AG04450 (cell line): ENCODE measurements at regions not wholly inside any gene's neighbourhood (a gene's known extent, or its start where the extent isn't known, plus 50 kb on each side); places are given as distances from the start of the nearest gene placed in this dataset.
"Not testable (repeated sequence)": the region's sequence is repeated elsewhere in the genome, so short reads cannot be mapped to it uniquely, and the experiment has no call there.

Experiments used
- CTCF ChIA-PET: fragments of 300-600, 350-600 bp; formaldehyde crosslinking; extraction: SDS; loops from one replicate; lab custom pipeline; 2022; ENCODE audit warnings: antibody characterized with exemption, inconsistent platforms; lab: Charles Lee
- POLR2A ChIA-PET: fragments of 350-600 bp; formaldehyde crosslinking; extraction: SDS; loops from one replicate; lab custom pipeline; 2021; ENCODE audit warnings: antibody characterized with exemption, inconsistent platforms; lab: Yijun Ruan, JAX
- DNase-seq: peaks from one replicate; pipeline ENCODE4 v3.0.0-alpha.2; 2011; ENCODE audit warnings: low read depth, low spot score
- H3K27ac ChIP-seq: one replicate; pipeline ENCODE4 v1.5.1; 2012; ENCODE audit warnings: low read depth, low read length, control low read depth
- H3K27me3 ChIP-seq: one replicate; pipeline ENCODE4 v1.6.0; 2012; ENCODE audit warnings: low read length; ENCODE audit not compliant: control insufficient read depth, insufficient read depth
- H3K4me3 ChIP-seq: 2 replicates; pipeline ENCODE4 v1.5.1; 2011; ENCODE audit warnings: mild to moderate bottlenecking, low read depth, low read length, control low read depth
- H3K9me3 ChIP-seq: 2 replicates; pipeline ENCODE4 v1.5.1; 2012; ENCODE audit warnings: low read length; ENCODE audit not compliant: control insufficient read depth, insufficient read depth
- CTCF ChIP-seq: IDR thresholded peaks from 2 replicates; pipeline ENCODE4 v1.5.1; 2011; ENCODE audit warnings: low read depth, low read length, control low read depth, inconsistent platforms

- DNase-seq = no peak
- POLR2A ChIA-PET = no interaction called here
- Histone ChIP-seq H3K9me3 (peaks cover 7% of the 10 kb centered on the region), H3K27me3 (no peaks in the 10 kb centered on the region), H3K4me3 (no peak overlapping the region), H3K27ac (no peak overlapping the region)
- CTCF ChIA-PET = no interaction called here
- TF ChIP-seq CTCF = no peak
Observed at GRCh38 chr6:166800137-166800536, 156.2 kb downstream of the RNASET2 start.

GRCh38 chr6:166798652-166799051 lies 157.7 kb downstream of the RNASET2 start:
- no peaks in the 10 kb centered on the region for H3K27me3 ChIP-seq
- DNase-seq = no peak
- no peak overlapping the region for H3K4me3 ChIP-seq
- ChIA-PET POLR2A (no interaction called here), CTCF (interaction anchor here (1.5 kb wide), 1 partner anchor 24 kb away, joined by 7 read pairs; no protein-coding TSS in a partner anchor)
- no peak overlapping the region for H3K27ac ChIP-seq
- peaks cover 5% of the 10 kb centered on the region; the same call in 1 of the 2 replicates for H3K9me3 ChIP-seq
- no peak for TF ChIP-seq CTCF

GRCh38 chr6:166796610-166797009 lies 159.7 kb downstream of the RNASET2 start:
- TF ChIP-seq CTCF = no peak
- DNase-seq = no peak
- H3K27ac ChIP-seq = no peak overlapping the region
- peaks cover 5% of the 10 kb centered on the region; the same call in 1 of the 2 replicates for H3K9me3 ChIP-seq
- no peak overlapping the region for H3K4me3 ChIP-seq
- CTCF ChIA-PET = no interaction called here
- no peaks in the 10 kb centered on the region for H3K27me3 ChIP-seq
- POLR2A ChIA-PET = no interaction called here

GRCh38 chr6:166795879-166796278 lies 160.5 kb downstream of the RNASET2 start:
- Histone ChIP-seq H3K4me3 (no peak overlapping the region), H3K27ac (no peak overlapping the region), H3K9me3 (peaks cover 5% of the 10 kb centered on the region; the same call in 1 of the 2 replicates), H3K27me3 (no peaks in the 10 kb centered on the region)
- no peak for TF ChIP-seq CTCF
- ChIA-PET POLR2A (no interaction called here), CTCF (interaction anchor here (0.9 kb wide), 1 partner anchor 9 kb away, joined by 3 read pairs; no protein-coding TSS in a partner anchor)
- DNase-seq = no peak

GRCh38 chr6:166790808-166791207 lies 163.8 kb upstream of the RPS6KA2 start:
- CTCF ChIA-PET = interaction anchor here (1.6 to 1.7 kb wide), 2 partner anchors 16 to 199 kb away, joined by 4 to 5 read pairs; no protein-coding TSS in a partner anchor
- H3K9me3 ChIP-seq, POLR2A ChIA-PET, H3K27me3 ChIP-seq, H3K27ac ChIP-seq, DNase-seq, H3K4me3 ChIP-seq: not testable (repeated sequence)

GRCh38 chr6:166788846-166789529 lies 161.9 kb upstream of the RPS6KA2 start:
- CTCF ChIA-PET = interaction anchor here (4.6 kb wide), 1 partner anchor 201 kb away, joined by 83 read pairs; no protein-coding TSS in a partner anchor
- H3K9me3 ChIP-seq, POLR2A ChIA-PET, H3K27ac ChIP-seq, DNase-seq, H3K4me3 ChIP-seq, H3K27me3 ChIP-seq: not testable (repeated sequence)
